ENCODE measurements at regions not wholly inside any gene's neighbourhood (a gene's known extent, or its start where the extent isn't known, plus 50 kb on each side); places are given as distances from the start of the nearest gene placed in this dataset.

DNA sequence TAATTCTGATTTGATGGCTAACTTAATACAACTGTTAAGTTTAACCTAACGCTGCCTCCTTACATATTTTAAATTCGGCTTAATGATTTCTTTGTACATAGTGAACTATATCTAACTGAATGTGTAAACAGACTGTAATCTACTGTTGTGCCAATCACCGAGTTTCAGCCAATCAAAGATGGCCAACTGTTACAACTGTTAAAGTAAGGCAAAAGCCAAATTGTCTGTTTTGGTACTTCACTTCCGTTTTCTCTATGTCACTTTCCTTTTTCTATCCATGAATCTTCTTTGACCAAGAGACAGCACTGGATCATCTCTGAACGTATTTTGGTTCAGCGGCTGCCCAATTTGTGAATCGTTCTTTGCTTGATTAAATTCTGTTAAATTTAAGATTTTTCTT lies 137.0 kb downstream of the LMLN start:
- TF ChIP-seq, protein P1, sequence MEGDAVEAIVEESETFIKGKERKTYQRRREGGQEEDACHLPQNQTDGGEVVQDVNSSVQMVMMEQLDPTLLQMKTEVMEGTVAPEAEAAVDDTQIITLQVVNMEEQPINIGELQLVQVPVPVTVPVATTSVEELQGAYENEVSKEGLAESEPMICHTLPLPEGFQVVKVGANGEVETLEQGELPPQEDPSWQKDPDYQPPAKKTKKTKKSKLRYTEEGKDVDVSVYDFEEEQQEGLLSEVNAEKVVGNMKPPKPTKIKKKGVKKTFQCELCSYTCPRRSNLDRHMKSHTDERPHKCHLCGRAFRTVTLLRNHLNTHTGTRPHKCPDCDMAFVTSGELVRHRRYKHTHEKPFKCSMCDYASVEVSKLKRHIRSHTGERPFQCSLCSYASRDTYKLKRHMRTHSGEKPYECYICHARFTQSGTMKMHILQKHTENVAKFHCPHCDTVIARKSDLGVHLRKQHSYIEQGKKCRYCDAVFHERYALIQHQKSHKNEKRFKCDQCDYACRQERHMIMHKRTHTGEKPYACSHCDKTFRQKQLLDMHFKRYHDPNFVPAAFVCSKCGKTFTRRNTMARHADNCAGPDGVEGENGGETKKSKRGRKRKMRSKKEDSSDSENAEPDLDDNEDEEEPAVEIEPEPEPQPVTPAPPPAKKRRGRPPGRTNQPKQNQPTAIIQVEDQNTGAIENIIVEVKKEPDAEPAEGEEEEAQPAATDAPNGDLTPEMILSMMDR (IDR thresholded peaks at IDR 0.05; ENCODE audit: poor library complexity, severe bottlenecking), result no peak
- TF ChIP-seq RAD21 (conservative IDR thresholded peaks at IDR 0.05) (no peak), TAF1 (IDR thresholded peaks at IDR 0.05; ENCODE audit: low read depth) (no peak), SMC3 (conservative IDR thresholded peaks at IDR 0.05; ENCODE audit: poor library complexity) (no peak), EP300 (conservative IDR thresholded peaks at IDR 0.05; ENCODE audit: poor library complexity, severe bottlenecking) (no peak), REST (IDR thresholded peaks at IDR 0.05; ENCODE audit: borderline replicate concordance) (no peak), POLR2AphosphoS5 (IDR thresholded peaks at IDR 0.05) (no peak)

Data from neural cell (in vitro differentiated cells).